Vagina (tissue), 2 donors: ENCODE measurements at regions not wholly inside any gene's neighbourhood (a gene's known extent, or its start where the extent isn't known, plus 50 kb on each side); places are given as distances from the start of the nearest gene placed in this dataset.

Source experiments
- CTCF ChIP-seq, 3 experiments: fragments of 450-650 bp in 2 of 3; fragments of 200-600 bp in 1 of 3; sonication (generic) in 1 of 3; IDR thresholded peaks; one replicate each; pipeline ENCODE4 v1.5.1; 2017 to 2019; ENCODE audit warnings: antibody characterized with exemption in 3 of 3, mild to moderate bottlenecking in 2 of 3, moderate library complexity in 2 of 3
- POLR2A ChIP-seq, 2 donors: fragments of 450-650 bp; IDR thresholded peaks; one replicate each; pipeline ENCODE4 v1.6.1; 2017; ENCODE audit warnings: antibody characterized with exemption in 2 of 2, mild to moderate bottlenecking in 2 of 2, moderate library complexity in 2 of 2
- POLR2AphosphoS5 ChIP-seq, 2 donors: sonication (generic); formaldehyde crosslinking; IDR thresholded peaks; one replicate each; pipeline ENCODE4 v1.9.0; 2017; ENCODE audit warnings: antibody characterized with exemption in 2 of 2, mild to moderate bottlenecking in 2 of 2, low read depth in 1 of 2; ENCODE audit not compliant: insufficient read depth in 1 of 2

GRCh38 chr15:56839099-56839498 lies 79.3 kb upstream of the TCF12 start:
- TF ChIP-seq POLR2AphosphoS5 (IDR thresholded peaks at IDR 0.05; ENCODE audit: insufficient read depth in 1 of 2, low read depth in 1 of 2) (no peak), POLR2A (IDR thresholded peaks at IDR 0.05) (no peak), CTCF (IDR thresholded peaks at IDR 0.05) (no peak)
